Urothelium cell line (cell line): ENCODE measurements at regions not wholly inside any gene's neighbourhood (a gene's known extent, or its start where the extent isn't known, plus 50 kb on each side); places are given as distances from the start of the nearest gene placed in this dataset.
"Not testable (repeated sequence)": the region's sequence is repeated elsewhere in the genome, so short reads cannot be mapped to it uniquely, and the experiment has no call there.

Experiments
- DNase-seq: peaks from one replicate; pipeline ENCODE4 v3.0.0; 2011; ENCODE audit warnings: low spot score, mixed read lengths
- FAIRE-seq: peaks from 2 replicates; lab custom pipeline; 2011; peaks lifted over from hg19 to GRCh38; lab: Jason Lieb, UNC

- no peak for FAIRE-seq
- DNase-seq, result no peak
Observed at GRCh38 chr13:68987585-68987984, 1120.0 kb upstream of the ATXN8OS start.

- FAIRE-seq, result no peak
- DNase-seq, result no peak
Observed at GRCh38 chr13:68984688-68985319, 1122.8 kb upstream of the ATXN8OS start.

GRCh38 chr13:68982961-68983619 lies 1124.5 kb upstream of the ATXN8OS start:
- DNase-seq (no peak), FAIRE-seq (no peak)

- no peak for DNase-seq
- FAIRE-seq, result no peak
Observed at GRCh38 chr13:68976287-68976686, 1131.3 kb upstream of the ATXN8OS start.

- FAIRE-seq, result no peak
- no peak for DNase-seq
Observed at GRCh38 chr13:68970532-68970931, 1137.1 kb upstream of the ATXN8OS start.

- FAIRE-seq, result no peak
- no peak for DNase-seq
Observed at GRCh38 chr13:68948586-68948985, 1159.0 kb upstream of the ATXN8OS start.

GRCh38 chr13:68944272-68944671 lies 1163.4 kb upstream of the ATXN8OS start:
- FAIRE-seq, result no peak

GRCh38 chr13:68940049-68940448 lies 1167.6 kb upstream of the ATXN8OS start:
- no peak for DNase-seq
- FAIRE-seq, result no peak

More at GRCh38 chr13:68944272-68944671, 1163.4 kb upstream of the ATXN8OS start:
- DNase-seq, result no peak

- no peak for DNase-seq
- FAIRE-seq, result no peak
Observed at GRCh38 chr13:68938639-68939038, 1169.0 kb upstream of the ATXN8OS start.

GRCh38 chr13:68929075-68929745 lies 1178.4 kb upstream of the ATXN8OS start:
- FAIRE-seq (no peak), DNase-seq (no peak)

GRCh38 chr13:68927387-68928026 lies 1180.1 kb upstream of the ATXN8OS start:
- peak; percentile 6 for DNase-seq
- FAIRE-seq, result no peak

- no peak for DNase-seq
- no peak for FAIRE-seq
Observed at GRCh38 chr13:68923995-68924394, 1183.6 kb upstream of the ATXN8OS start.

GRCh38 chr13:68908879-68909278 lies 1198.7 kb upstream of the ATXN8OS start:
- no peak for FAIRE-seq
- no peak for DNase-seq

GRCh38 chr13:68905186-68905585 lies 1202.4 kb upstream of the ATXN8OS start:
- no peak for DNase-seq
- no peak for FAIRE-seq

- FAIRE-seq (no peak), DNase-seq (no peak)
Observed at GRCh38 chr13:68897331-68897928, 1210.2 kb upstream of the ATXN8OS start.

GRCh38 chr13:68895696-68896095 lies 1211.9 kb upstream of the ATXN8OS start:
- no peak for FAIRE-seq

GRCh38 chr13:68893721-68894120 lies 1213.9 kb upstream of the ATXN8OS start:
- not testable (repeated sequence) for FAIRE-seq, DNase-seq

More at GRCh38 chr13:68895696-68896095, 1211.9 kb upstream of the ATXN8OS start:
- no peak for DNase-seq

GRCh38 chr13:68892596-68892995 lies 1215.0 kb upstream of the ATXN8OS start:
- DNase-seq, FAIRE-seq: not testable (repeated sequence)

- DNase-seq, FAIRE-seq: not testable (repeated sequence)
Observed at GRCh38 chr13:68890101-68890500, 1217.5 kb upstream of the ATXN8OS start.

- FAIRE-seq, result no peak
- DNase-seq, result no peak
Observed at GRCh38 chr13:68888832-68889231, 1218.8 kb upstream of the ATXN8OS start.

GRCh38 chr13:68872338-68872737 lies 1235.3 kb upstream of the ATXN8OS start:
- FAIRE-seq, result no peak
- no peak for DNase-seq
